IMR-90 (cell line): ENCODE measurements at regions not wholly inside any gene's neighbourhood (a gene's known extent, or its start where the extent isn't known, plus 50 kb on each side); places are given as distances from the start of the nearest gene placed in this dataset.

Experiments used
- ATAC-seq: fragments of 200-7000 bp; cut with Tn5 transposase; 2 replicates; pipeline ENCODE4 v1.9.1; 2020; ENCODE audit warnings: low read depth, mild to moderate bottlenecking, moderate library complexity
- BruUV-seq: library from RNA; stranded (reverse); fragments of 400-500 nt; replicated peaks from 2 replicates; lab custom pipeline; 2021; lab: Mats Ljungman, UMichigan
- CTCF ChIA-PET: fragments of 300-600 bp; formaldehyde crosslinking; extraction: SDS; loops from one replicate; lab custom pipeline; 2021; ENCODE audit warnings: antibody characterized with exemption; lab: Yijun Ruan, JAX
- POLR2A ChIA-PET: fragments of 300-600 bp; sonication (Branson Sonifier 250); formaldehyde crosslinking; loops from one replicate; lab custom pipeline; 2022; ENCODE audit warnings: antibody characterized with exemption; ENCODE audit not compliant: unreplicated experiment; lab: Charles Lee
- DNase-seq: peaks from one replicate; pipeline ENCODE4 v3.0.0; 2013
- H2AFZ ChIP-seq: replicated peaks from 2 replicates; pipeline ENCODE3; 2013; ENCODE audit warnings: low read length, mild to moderate bottlenecking; ENCODE audit not compliant: poor library complexity
- H2AK5ac ChIP-seq: 2 replicates; pipeline ENCODE4 v1.6.1; 2013; ENCODE audit warnings: low read depth, low read length, inconsistent platforms
- H2AK9ac ChIP-seq: replicated peaks from 2 replicates; pipeline ENCODE3; 2013; ENCODE audit warnings: mild to moderate bottlenecking, low read depth, low read length, moderate library complexity; ENCODE audit not compliant: poor library complexity
- H2BK120ac ChIP-seq: 2 replicates; pipeline ENCODE4 v1.6.1; 2013; ENCODE audit warnings: low read depth, low read length, inconsistent platforms
- H2BK15ac ChIP-seq: 3 replicates; pipeline ENCODE4 v1.6.1; 2013; ENCODE audit warnings: low read depth, low read length, inconsistent platforms
- H2BK20ac ChIP-seq: 2 replicates; pipeline ENCODE4 v1.6.1; 2013; ENCODE audit warnings: low read depth, mild to moderate bottlenecking, inconsistent platforms, low read length, moderate library complexity
- H2BK5ac ChIP-seq: 2 replicates; pipeline ENCODE4 v1.6.1; 2013; ENCODE audit warnings: mild to moderate bottlenecking, low read depth, low read length, inconsistent platforms; ENCODE audit not compliant: poor library complexity, severe bottlenecking
- H3K14ac ChIP-seq: replicated peaks from 2 replicates; pipeline ENCODE4 v1.6.1; 2013; ENCODE audit warnings: low read depth, low read length, inconsistent platforms
- H3K18ac ChIP-seq: 2 replicates; pipeline ENCODE4 v1.6.1; 2013; ENCODE audit warnings: low read depth, low read length, control low read depth
- H3K23ac ChIP-seq: 2 replicates; pipeline ENCODE4 v1.6.1; 2013; ENCODE audit warnings: low read depth, low read length, inconsistent platforms
- H3K27ac ChIP-seq: 2 replicates; pipeline ENCODE4 v1.5.1; 2013; ENCODE audit warnings: mild to moderate bottlenecking, control low read depth, low read length; ENCODE audit not compliant: insufficient read depth
- H3K27me3 ChIP-seq: 2 replicates; pipeline ENCODE4 v1.6.1; 2013; ENCODE audit warnings: low read length; ENCODE audit not compliant: control insufficient read depth, insufficient read depth
- H3K36me3 ChIP-seq: 2 replicates; pipeline ENCODE4 v1.6.1; 2013; ENCODE audit warnings: low read length, mixed read lengths; ENCODE audit not compliant: control insufficient read depth, insufficient read depth
- H3K4ac ChIP-seq: 2 replicates; pipeline ENCODE4 v1.6.1; 2013; ENCODE audit warnings: low read depth, low read length, inconsistent platforms
- H3K4me1 ChIP-seq: 2 replicates; pipeline ENCODE4 v1.6.1; 2013; ENCODE audit warnings: low read length, mixed read lengths; ENCODE audit not compliant: control insufficient read depth, insufficient read depth
- H3K4me2 ChIP-seq: 2 replicates; pipeline ENCODE4 v1.6.1; 2013; ENCODE audit warnings: low read depth, mild to moderate bottlenecking, control low read depth, low read length, moderate library complexity
- H3K4me3 ChIP-seq: 2 replicates; pipeline ENCODE4 v1.5.1; 2013; ENCODE audit warnings: low read depth, mild to moderate bottlenecking, control low read depth, low read length, moderate library complexity; ENCODE audit not compliant: insufficient read depth
- H3K56ac ChIP-seq: 2 replicates; pipeline ENCODE4 v1.6.1; 2013; ENCODE audit warnings: low read length, inconsistent platforms; ENCODE audit not compliant: insufficient read depth; ENCODE audit errors: extremely low read depth
- H3K79me1 ChIP-seq, 2 experiments: 2 replicates each; pipeline ENCODE4 v1.6.1; 2013; ENCODE audit warnings: low read length in 2 of 2, inconsistent platforms in 1 of 2, low read depth in 1 of 2
- H3K9ac ChIP-seq: 2 replicates; pipeline ENCODE4 v1.6.1; 2013; ENCODE audit warnings: low read depth, low read length, control low read depth
- H3K9me1 ChIP-seq: 2 replicates; pipeline ENCODE4 v1.6.1; 2013; ENCODE audit warnings: low read length, inconsistent platforms; ENCODE audit not compliant: insufficient read depth
- H3K9me3 ChIP-seq: 2 replicates; pipeline ENCODE4 v1.6.1; 2013; ENCODE audit warnings: low read length; ENCODE audit not compliant: control insufficient read depth, insufficient read depth
- H4K20me1 ChIP-seq: 2 replicates; pipeline ENCODE4 v1.6.1; 2013; ENCODE audit warnings: low read length, inconsistent platforms; ENCODE audit not compliant: insufficient read depth
- H4K5ac ChIP-seq: 2 replicates; pipeline ENCODE4 v1.6.1; 2013; ENCODE audit warnings: mild to moderate bottlenecking, low read depth, low read length, control low read depth
- H4K8ac ChIP-seq, 2 experiments: 2 replicates each; pipeline ENCODE4 v1.6.1; 2013; ENCODE audit warnings: low read depth in 2 of 2, low read length in 2 of 2, control low read depth in 1 of 2, inconsistent platforms in 1 of 2
- H4K91ac ChIP-seq: 2 replicates; pipeline ENCODE4 v1.6.1; 2013; ENCODE audit warnings: low read depth, low read length, inconsistent platforms; ENCODE audit not compliant: insufficient read depth
- MAZ ChIP-seq: IDR thresholded peaks from 2 replicates; pipeline ENCODE4 v1.6.1; 2012; ENCODE audit warnings: low read depth, mild to moderate bottlenecking, low read length, improper control_type of control experiment, moderate library complexity, borderline replicate concordance
- WGBS, 2 experiments: methylation state at CpG; one replicate each; pipeline versions ENCODE4 v1.1.5 to v1.1.7; 2013; ENCODE audit warnings: missing lambda C conversion rate in 2 of 2; ENCODE audit not compliant: insufficient read length in 1 of 2; ENCODE audit errors: extremely low coverage in 2 of 2; 5-methylcytosine and 5-hydroxymethylcytosine counted together
- dilution Hi-C: fragments of 300-500 bp; cut with HindIII; formaldehyde crosslinking; loops from one replicate; pipeline ENCODE4 v1.14.3; 2018; ENCODE audit warnings: low sequenced_read_pairs; ENCODE audit not compliant: unreplicated experiment
- in situ Hi-C: fragments of 300-500 bp; cut with MboI; formaldehyde crosslinking; loops from 3 replicates; pipeline ENCODE4 v1.14.3; 2019; ENCODE audit warnings: low sequenced_read_pairs, inconsistent platforms, mixed read lengths
- intact Hi-C: fragments of 100-400 bp; cut with micrococcal nuclease; formaldehyde crosslinking; loops from 2 replicates; pipeline ENCODE4 v1.10.0; 2022

DNA sequence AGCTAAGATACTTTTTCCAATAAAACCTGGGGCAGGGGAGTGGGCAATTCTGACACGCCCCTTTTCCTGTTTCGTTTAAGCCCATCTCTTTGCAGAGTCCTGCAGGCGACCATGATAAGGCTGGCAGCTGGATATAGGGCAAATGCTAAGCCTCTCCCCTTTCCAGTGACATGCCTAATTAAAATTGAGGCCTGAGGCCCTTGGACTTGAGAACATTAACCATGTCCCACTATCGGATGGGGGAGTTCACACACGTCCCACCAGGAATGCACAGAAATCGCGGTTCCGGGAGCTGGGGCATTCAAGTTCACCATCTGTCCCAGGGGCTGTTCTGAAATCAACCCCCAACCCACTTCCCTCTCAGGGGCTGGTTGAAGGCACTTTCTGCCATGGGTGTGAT, 109.2 kb upstream of the FOXF1 start:
- Histone ChIP-seq H4K8ac (0 out of 4 replicates have a peak overlapping the region, but pooled peaks of 1 of the 2 experiments have one; percentile 9), H3K23ac (no peak overlapping the region), H2BK5ac (no peak overlapping the region), H2BK15ac (peak overlapping the region; percentile 74; the same call in 1 of the 3 replicates), H2BK120ac (peak overlapping the region; percentile 67), H2AK5ac (peak overlapping the region; percentile 77; the same call in 1 of the 2 replicates), H3K56ac (no peak overlapping the region), H2BK20ac (peak overlapping the region; percentile 78), H4K20me1 (no peaks in the 10 kb centered on the region), H3K79me1 (peaks cover 3 to 32% of the 10 kb centered on the region in 2 experiments; a peak in 2 of 4 replicates), H3K9ac (no peak overlapping the region), H3K4ac (peak overlapping the region; percentile 57), H3K4me3 (no peak overlapping the region), H2AFZ (no peak overlapping the region), H3K9me1 (peaks cover 32% of the 10 kb centered on the region), H4K91ac (peak overlapping the region; percentile 61; the same call in 1 of the 2 replicates), H4K5ac (no peak overlapping the region), H3K27me3 (no peaks in the 10 kb centered on the region), H3K27ac (no peak overlapping the region), H3K4me1 (peaks cover 35% of the 10 kb centered on the region), H3K4me2 (no peak overlapping the region), H3K18ac (no peak overlapping the region), H3K36me3 (no peaks in the 10 kb centered on the region), H2AK9ac (no peak overlapping the region), H3K14ac (peak overlapping the region; percentile 40; the same call in 1 of the 2 replicates), H3K9me3 (no peaks in the 10 kb centered on the region)
- POLR2A ChIA-PET: no interaction called here
- CTCF ChIA-PET: no interaction called here
- 93% methylated on average over 2 of the region's 8 CpGs; no CpG with 5 or more reads in 1 of the 2 experiments for WGBS, 2 experiments
- in situ Hi-C loops (no loop called here), dilution Hi-C loops (no loop called here), intact Hi-C loops (no loop called here)
- DNase-seq: no peak
- ATAC-seq: no peak
- BruUV-seq: no TSS peak
- no peak for TF ChIP-seq MAZ
